ENCODE measurements at regions not wholly inside any gene's neighbourhood (a gene's known extent, or its start where the extent isn't known, plus 50 kb on each side); places are given as distances from the start of the nearest gene placed in this dataset.
"Not testable (repeated sequence)": the region's sequence is repeated elsewhere in the genome, so short reads cannot be mapped to it uniquely, and the experiment has no call there.

DNA sequence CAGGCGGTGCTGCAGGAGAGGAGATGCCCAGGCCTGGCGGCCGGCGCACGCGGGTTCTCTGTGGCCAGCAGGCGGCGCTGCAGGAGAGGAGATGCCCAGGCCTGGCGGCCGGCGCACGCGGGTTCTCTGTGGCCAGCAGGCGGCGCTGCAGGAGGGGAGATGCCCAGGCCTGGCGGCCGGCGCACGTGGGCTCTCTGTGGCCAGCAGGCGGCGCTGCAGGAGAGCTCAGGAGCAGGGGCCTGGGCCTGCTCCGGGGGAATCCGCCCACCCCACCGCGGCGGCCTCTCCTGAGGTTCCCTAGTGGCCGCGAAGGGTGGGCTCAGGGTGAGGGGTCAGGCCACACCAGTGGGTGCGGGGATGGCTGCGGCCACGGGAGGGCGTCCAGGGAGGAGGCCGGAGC is 75.9 kb downstream of the OR4F16 start:
- not testable (repeated sequence) for H3K4me3 ChIP-seq (ENCODE audit: low read depth, low read length)

DNA sequence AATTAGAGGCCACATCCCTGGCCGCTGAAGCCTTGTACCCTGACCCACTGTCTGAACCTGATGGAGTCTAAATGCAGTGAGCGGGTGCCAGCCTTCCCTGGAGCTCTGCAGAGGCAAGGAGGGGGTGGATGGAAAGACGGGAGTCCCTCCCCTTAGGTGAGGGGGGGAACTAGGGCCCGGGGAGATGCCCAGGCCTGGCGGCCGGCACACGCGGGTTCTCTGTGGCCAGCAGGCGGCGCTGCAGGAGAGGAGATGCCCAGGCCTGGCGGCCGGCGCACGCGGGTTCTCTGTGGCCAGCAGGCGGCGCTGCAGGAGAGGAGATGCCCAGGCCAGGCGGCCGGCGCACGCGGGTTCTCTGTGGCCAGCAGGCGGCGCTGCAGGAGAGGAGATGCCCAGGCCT is 77.3 kb downstream of the OR4F16 start:
- not testable (repeated sequence) for H3K4me3 ChIP-seq (ENCODE audit: low read depth, low read length)

DNA sequence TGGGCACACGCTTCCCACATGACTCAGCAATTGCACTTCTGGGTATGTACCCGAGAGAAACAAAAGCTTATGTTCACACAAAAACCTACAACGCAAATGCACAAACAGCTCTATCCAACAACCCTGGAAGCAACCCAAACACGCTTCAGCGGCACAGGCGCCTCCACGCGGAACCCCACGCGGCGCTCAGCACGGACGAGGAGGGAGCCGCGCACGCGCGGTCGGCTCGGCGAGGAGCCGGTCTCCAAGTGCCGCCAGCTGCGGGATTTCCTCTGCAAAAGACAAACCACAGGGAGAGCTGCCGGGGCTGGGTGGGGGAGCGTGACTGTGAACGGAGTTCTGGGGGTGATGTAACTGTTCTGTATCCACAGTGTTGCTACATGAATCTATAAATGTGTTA is 81.2 kb downstream of the OR4F16 start:
- not testable (repeated sequence) for H3K4me3 ChIP-seq (ENCODE audit: low read depth, low read length)

DNA sequence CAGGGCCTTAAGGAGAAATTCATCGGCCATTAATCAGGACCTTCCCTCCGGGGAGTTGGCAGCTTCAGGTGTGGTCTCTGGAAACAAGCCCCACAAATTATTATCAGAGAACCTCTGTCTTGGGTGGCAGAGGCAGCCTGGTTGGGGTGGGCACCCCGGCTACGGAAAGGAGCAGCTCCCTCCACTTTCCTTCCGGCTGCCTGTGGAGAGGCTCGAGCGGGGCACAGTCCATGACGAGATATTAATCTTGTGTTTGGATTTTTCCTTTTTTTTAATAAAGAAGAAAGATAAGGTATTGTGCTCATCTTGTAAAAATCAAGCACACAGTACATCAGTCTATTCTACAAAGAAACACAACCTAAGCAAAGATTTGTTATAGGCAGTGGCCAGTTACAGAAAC is 98.2 kb downstream of the OR4F16 start:
- not testable (repeated sequence) for H3K4me3 ChIP-seq (ENCODE audit: low read depth, low read length)

DNA sequence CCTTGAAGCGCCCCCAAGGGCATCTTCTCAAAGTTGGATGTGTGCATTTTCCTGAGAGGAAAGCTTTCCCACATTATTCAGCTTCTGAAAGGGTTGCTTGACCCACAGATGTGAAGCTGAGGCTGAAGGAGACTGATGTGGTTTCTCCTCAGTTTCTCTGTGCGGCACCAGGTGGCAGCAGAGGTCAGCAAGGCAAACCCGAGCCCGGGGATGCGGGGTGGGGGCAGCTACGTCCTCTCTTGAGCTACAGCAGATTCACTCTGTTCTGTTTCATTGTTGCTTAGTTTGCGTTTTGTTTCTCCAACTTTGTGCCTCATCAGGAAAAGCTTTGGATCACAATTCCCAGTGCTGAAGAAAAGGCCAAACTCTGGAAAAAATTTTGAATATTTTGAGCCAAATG is 100.5 kb downstream of the OR4F16 start:
- not testable (repeated sequence) for H3K4me3 ChIP-seq (ENCODE audit: low read depth, low read length)
- TF ChIP-seq, protein P1, sequence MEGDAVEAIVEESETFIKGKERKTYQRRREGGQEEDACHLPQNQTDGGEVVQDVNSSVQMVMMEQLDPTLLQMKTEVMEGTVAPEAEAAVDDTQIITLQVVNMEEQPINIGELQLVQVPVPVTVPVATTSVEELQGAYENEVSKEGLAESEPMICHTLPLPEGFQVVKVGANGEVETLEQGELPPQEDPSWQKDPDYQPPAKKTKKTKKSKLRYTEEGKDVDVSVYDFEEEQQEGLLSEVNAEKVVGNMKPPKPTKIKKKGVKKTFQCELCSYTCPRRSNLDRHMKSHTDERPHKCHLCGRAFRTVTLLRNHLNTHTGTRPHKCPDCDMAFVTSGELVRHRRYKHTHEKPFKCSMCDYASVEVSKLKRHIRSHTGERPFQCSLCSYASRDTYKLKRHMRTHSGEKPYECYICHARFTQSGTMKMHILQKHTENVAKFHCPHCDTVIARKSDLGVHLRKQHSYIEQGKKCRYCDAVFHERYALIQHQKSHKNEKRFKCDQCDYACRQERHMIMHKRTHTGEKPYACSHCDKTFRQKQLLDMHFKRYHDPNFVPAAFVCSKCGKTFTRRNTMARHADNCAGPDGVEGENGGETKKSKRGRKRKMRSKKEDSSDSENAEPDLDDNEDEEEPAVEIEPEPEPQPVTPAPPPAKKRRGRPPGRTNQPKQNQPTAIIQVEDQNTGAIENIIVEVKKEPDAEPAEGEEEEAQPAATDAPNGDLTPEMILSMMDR (IDR thresholded peaks at IDR 0.05; ENCODE audit: borderline replicate concordance, insufficient read depth, low read depth, low read length) = 0 out of 2 replicates have a peak, but pooled peaks have one; percentile 22

Measured in GM12875 (cell line).